Activated naive CD4-positive, alpha-beta T cell treated with anti-CD3 and anti-CD28 coated beads, Interleukin-2, amount 50 U/mL, for 24 hours (primary cell): ENCODE measurements at regions not wholly inside any gene's neighbourhood (a gene's known extent, or its start where the extent isn't known, plus 50 kb on each side); places are given as distances from the start of the nearest gene placed in this dataset.

ENCODE experiments used
- H3K27ac Mint-ChIP-seq: one replicate; pipeline ENCODE4 v1.8.0; 2021; ENCODE audit warnings: mild to moderate bottlenecking, mixed read lengths
- H3K27me3 Mint-ChIP-seq: one replicate; pipeline ENCODE4 v1.8.0; 2021; ENCODE audit warnings: mixed read lengths
- H3K36me3 Mint-ChIP-seq: one replicate; pipeline ENCODE4 v1.8.0; 2021; ENCODE audit warnings: mixed read lengths
- H3K4me1 Mint-ChIP-seq: one replicate; pipeline ENCODE4 v1.8.0; 2021; ENCODE audit warnings: mixed read lengths
- H3K4me3 Mint-ChIP-seq: one replicate; pipeline ENCODE4 v1.8.0; 2021; ENCODE audit warnings: mild to moderate bottlenecking, mixed read lengths
- H3K9me3 Mint-ChIP-seq: one replicate; pipeline ENCODE4 v1.8.0; 2021; ENCODE audit warnings: mixed read lengths

GRCh38 chr13:74674720-74675119, 540.5 kb upstream of the KLF12 start:
- H3K4me1 Mint-ChIP-seq = no peaks in the 10 kb centered on the region
- no peak overlapping the region for H3K27ac Mint-ChIP-seq
- peaks cover 3% of the 10 kb centered on the region for H3K36me3 Mint-ChIP-seq
- H3K9me3 Mint-ChIP-seq = peaks cover 4% of the 10 kb centered on the region
- no peak overlapping the region for H3K4me3 Mint-ChIP-seq
- H3K27me3 Mint-ChIP-seq = peaks cover 2% of the 10 kb centered on the region

- no peak overlapping the region for H3K27ac Mint-ChIP-seq
- peaks cover 4% of the 10 kb centered on the region for H3K9me3 Mint-ChIP-seq
- peaks cover 3% of the 10 kb centered on the region for H3K36me3 Mint-ChIP-seq
- peaks cover 13% of the 10 kb centered on the region for H3K27me3 Mint-ChIP-seq
- no peaks in the 10 kb centered on the region for H3K4me1 Mint-ChIP-seq
- H3K4me3 Mint-ChIP-seq = no peak overlapping the region
These were observed 534.9 kb upstream of the KLF12 start for GRCh38 chr13:74669149-74669548.

- peaks cover under 1% of the 10 kb centered on the region for H3K9me3 Mint-ChIP-seq
- no peak overlapping the region for H3K4me3 Mint-ChIP-seq
- no peak overlapping the region for H3K27ac Mint-ChIP-seq
- H3K4me1 Mint-ChIP-seq = no peaks in the 10 kb centered on the region
- H3K27me3 Mint-ChIP-seq = peaks cover 10% of the 10 kb centered on the region
- H3K36me3 Mint-ChIP-seq = peaks cover under 1% of the 10 kb centered on the region
These were observed 533.5 kb upstream of the KLF12 start for GRCh38 chr13:74667656-74668203.

- peaks cover 8% of the 10 kb centered on the region for H3K27me3 Mint-ChIP-seq
- no peaks in the 10 kb centered on the region for H3K9me3 Mint-ChIP-seq
- no peak overlapping the region for H3K4me3 Mint-ChIP-seq
- H3K36me3 Mint-ChIP-seq = no peaks in the 10 kb centered on the region
- no peaks in the 10 kb centered on the region for H3K4me1 Mint-ChIP-seq
- no peak overlapping the region for H3K27ac Mint-ChIP-seq
These were observed 528.7 kb upstream of the KLF12 start for GRCh38 chr13:74662905-74663304.

GRCh38 chr13:74661851-74662250, 527.6 kb upstream of the KLF12 start:
- no peaks in the 10 kb centered on the region for H3K36me3 Mint-ChIP-seq
- H3K9me3 Mint-ChIP-seq = peaks cover 7% of the 10 kb centered on the region
- no peak overlapping the region for H3K27ac Mint-ChIP-seq
- H3K4me1 Mint-ChIP-seq = no peaks in the 10 kb centered on the region
- H3K27me3 Mint-ChIP-seq = peaks cover 5% of the 10 kb centered on the region
- no peak overlapping the region for H3K4me3 Mint-ChIP-seq

- Mint-ChIP-seq H3K4me3 (no peak overlapping the region), H3K36me3 (no peaks in the 10 kb centered on the region), H3K9me3 (peaks cover 7% of the 10 kb centered on the region), H3K4me1 (no peaks in the 10 kb centered on the region), H3K27me3 (no peaks in the 10 kb centered on the region), H3K27ac (no peak overlapping the region)
These were observed 523.6 kb upstream of the KLF12 start for GRCh38 chr13:74657765-74658164.

- no peaks in the 10 kb centered on the region for H3K4me1 Mint-ChIP-seq
- H3K4me3 Mint-ChIP-seq = no peak overlapping the region
- H3K9me3 Mint-ChIP-seq = no peaks in the 10 kb centered on the region
- H3K27me3 Mint-ChIP-seq = no peaks in the 10 kb centered on the region
- H3K36me3 Mint-ChIP-seq = no peaks in the 10 kb centered on the region
- H3K27ac Mint-ChIP-seq = no peak overlapping the region
These were observed 516.9 kb upstream of the KLF12 start for GRCh38 chr13:74651121-74651520.

GRCh38 chr13:74647991-74648390, 513.8 kb upstream of the KLF12 start:
- Mint-ChIP-seq H3K36me3 (no peaks in the 10 kb centered on the region), H3K27ac (no peak overlapping the region), H3K4me3 (no peak overlapping the region), H3K27me3 (no peaks in the 10 kb centered on the region), H3K4me1 (no peaks in the 10 kb centered on the region), H3K9me3 (no peaks in the 10 kb centered on the region)

- no peak overlapping the region for H3K27ac Mint-ChIP-seq
- H3K4me1 Mint-ChIP-seq = no peaks in the 10 kb centered on the region
- no peaks in the 10 kb centered on the region for H3K36me3 Mint-ChIP-seq
- no peaks in the 10 kb centered on the region for H3K27me3 Mint-ChIP-seq
- no peak overlapping the region for H3K4me3 Mint-ChIP-seq
- no peaks in the 10 kb centered on the region for H3K9me3 Mint-ChIP-seq
These were observed 513.0 kb upstream of the KLF12 start for GRCh38 chr13:74647211-74647610.

GRCh38 chr13:74646091-74646490, 511.9 kb upstream of the KLF12 start:
- Mint-ChIP-seq H3K4me1 (no peaks in the 10 kb centered on the region), H3K36me3 (no peaks in the 10 kb centered on the region), H3K27ac (no peak overlapping the region), H3K27me3 (no peaks in the 10 kb centered on the region), H3K9me3 (no peaks in the 10 kb centered on the region), H3K4me3 (no peak overlapping the region)

- H3K4me1 Mint-ChIP-seq = no peaks in the 10 kb centered on the region
- H3K27me3 Mint-ChIP-seq = no peaks in the 10 kb centered on the region
- no peak overlapping the region for H3K4me3 Mint-ChIP-seq
- no peaks in the 10 kb centered on the region for H3K36me3 Mint-ChIP-seq
- H3K9me3 Mint-ChIP-seq = no peaks in the 10 kb centered on the region
- no peak overlapping the region for H3K27ac Mint-ChIP-seq
These were observed 511.4 kb upstream of the KLF12 start for GRCh38 chr13:74645586-74645985.

- Mint-ChIP-seq H3K4me3 (no peak overlapping the region), H3K9me3 (no peaks in the 10 kb centered on the region), H3K27ac (no peak overlapping the region), H3K36me3 (no peaks in the 10 kb centered on the region), H3K4me1 (no peaks in the 10 kb centered on the region), H3K27me3 (no peaks in the 10 kb centered on the region)
These were observed 510.0 kb upstream of the KLF12 start for GRCh38 chr13:74644229-74644628.

- Mint-ChIP-seq H3K27me3 (no peaks in the 10 kb centered on the region), H3K27ac (no peak overlapping the region), H3K4me3 (no peak overlapping the region), H3K4me1 (no peaks in the 10 kb centered on the region), H3K9me3 (no peaks in the 10 kb centered on the region), H3K36me3 (no peaks in the 10 kb centered on the region)
These were observed 507.4 kb upstream of the KLF12 start for GRCh38 chr13:74641586-74641985.

- Mint-ChIP-seq H3K27me3 (peaks cover 6% of the 10 kb centered on the region), H3K9me3 (peaks cover 7% of the 10 kb centered on the region), H3K4me1 (no peaks in the 10 kb centered on the region), H3K27ac (no peak overlapping the region), H3K36me3 (peaks cover 4% of the 10 kb centered on the region), H3K4me3 (no peak overlapping the region)
These were observed 499.5 kb upstream of the KLF12 start for GRCh38 chr13:74633734-74634133.

- no peak overlapping the region for H3K4me3 Mint-ChIP-seq
- H3K27ac Mint-ChIP-seq = no peak overlapping the region
- H3K27me3 Mint-ChIP-seq = peaks cover 8% of the 10 kb centered on the region
- H3K36me3 Mint-ChIP-seq = peaks cover 4% of the 10 kb centered on the region
- peaks cover 7% of the 10 kb centered on the region for H3K9me3 Mint-ChIP-seq
- no peaks in the 10 kb centered on the region for H3K4me1 Mint-ChIP-seq
These were observed 495.8 kb upstream of the KLF12 start for GRCh38 chr13:74629985-74630384.

GRCh38 chr13:74625541-74625940, 491.3 kb upstream of the KLF12 start:
- Mint-ChIP-seq H3K4me3 (no peak overlapping the region), H3K27ac (no peak overlapping the region), H3K9me3 (peaks cover 7% of the 10 kb centered on the region), H3K4me1 (no peaks in the 10 kb centered on the region), H3K36me3 (peaks cover 4% of the 10 kb centered on the region), H3K27me3 (peaks cover 8% of the 10 kb centered on the region)

GRCh38 chr13:74623761-74624160, 489.6 kb upstream of the KLF12 start:
- H3K36me3 Mint-ChIP-seq = no peaks in the 10 kb centered on the region

More at GRCh38 chr13:74623761-74624160, 489.6 kb upstream of the KLF12 start:
- H3K9me3 Mint-ChIP-seq = no peaks in the 10 kb centered on the region
- no peaks in the 10 kb centered on the region for H3K4me1 Mint-ChIP-seq
- peaks cover 2% of the 10 kb centered on the region for H3K27me3 Mint-ChIP-seq
- no peak overlapping the region for H3K27ac Mint-ChIP-seq
- no peak overlapping the region for H3K4me3 Mint-ChIP-seq
